Ascending aorta (tissue), 2 donors: ENCODE measurements at regions not wholly inside any gene's neighbourhood (a gene's known extent, or its start where the extent isn't known, plus 50 kb on each side); places are given as distances from the start of the nearest gene placed in this dataset.

Experiments
- DNase-seq, 2 donors: peaks; one replicate each; pipeline ENCODE4 v3.0.0-alpha.2; 2019; ENCODE audit warnings: low spot score in 2 of 2
- H3K27ac ChIP-seq, 2 donors: fragments of 200-600 bp; sonication (generic); one replicate each; pipeline ENCODE4 v1.5.1; 2016 to 2017; ENCODE audit warnings: mild to moderate bottlenecking in 1 of 2
- H3K27me3 ChIP-seq: fragments of 200-600 bp; sonication (generic); one replicate; pipeline ENCODE4 v1.5.1; 2017
- H3K36me3 ChIP-seq, 2 donors: fragments of 200-600 bp; sonication (generic); one replicate each; pipeline ENCODE4 v1.5.1; 2016
- H3K4me1 ChIP-seq, 2 donors: fragments of 200-600 bp; sonication (generic); one replicate each; pipeline ENCODE4 v1.5.1; 2016 to 2017; ENCODE audit warnings: mild to moderate bottlenecking in 1 of 2
- H3K4me3 ChIP-seq, 2 donors: fragments of 200-600 bp; sonication (generic); one replicate each; pipeline ENCODE4 v1.5.1; 2016 to 2017; ENCODE audit warnings: mild to moderate bottlenecking in 1 of 2
- H3K9me3 ChIP-seq, 2 donors: fragments of 200-600 bp; sonication (generic); one replicate each; pipeline ENCODE4 v1.5.1; 2016
- CTCF ChIP-seq, 3 experiments: fragments of 200-600 bp in 2 of 3; fragments of 450-650 bp in 1 of 3; sonication (generic) in 2 of 3; IDR thresholded peaks; one replicate each; pipeline ENCODE4 v1.5.1; 2016 to 2019; ENCODE audit warnings: antibody characterized with exemption in 3 of 3, mild to moderate bottlenecking in 1 of 3, moderate library complexity in 1 of 3
- intact Hi-C: fragments of 100-400 bp; cut with DNase I; formaldehyde crosslinking; loops from one replicate; pipeline ENCODE4 v1.15.1; 2023

GRCh38 chr1:147086129-147086528 is 86.1 kb downstream of the PRKAB2 start:
- no peak overlapping the region for H3K4me3 ChIP-seq
- no peak for TF ChIP-seq CTCF (IDR thresholded peaks at IDR 0.05)
- peaks cover 0 to 7% of the 10 kb centered on the region in 2 donors for H3K9me3 ChIP-seq
- intact Hi-C loops, result no loop called here
- no peak for DNase-seq
- H3K4me1 ChIP-seq, result peaks cover 0 to 2% of the 10 kb centered on the region in 2 donors
- H3K36me3 ChIP-seq, result no peaks in the 10 kb centered on the region
- H3K27me3 ChIP-seq, result no peaks in the 10 kb centered on the region
- H3K27ac ChIP-seq, result no peak overlapping the region

- Histone ChIP-seq H3K4me1 (peaks cover 2 to 6% of the 10 kb centered on the region in 2 donors), H3K36me3 (no peaks in the 10 kb centered on the region), H3K27me3 (peaks cover 13% of the 10 kb centered on the region), H3K9me3 (peaks cover 0 to 7% of the 10 kb centered on the region in 2 donors), H3K4me3 (peak overlapping the region; percentile 58 to 65), H3K27ac (peak overlapping the region in 1 of 2 donors; percentile 29)
- no peak for TF ChIP-seq CTCF (IDR thresholded peaks at IDR 0.05)
- intact Hi-C loops, result no loop called here
- peak; percentile 17 to 82 for DNase-seq
Measured at GRCh38 chr1:147084273-147085096, 87.8 kb downstream of the PRKAB2 start.

- peaks cover 17% of the 10 kb centered on the region for H3K27me3 ChIP-seq
- intact Hi-C loops, result no loop called here
Measured at GRCh38 chr1:147083919-147084272, 88.4 kb downstream of the PRKAB2 start.

GRCh38 chr1:147080671-147081394 is 91.4 kb downstream of the PRKAB2 start:
- Histone ChIP-seq H3K9me3 (no peaks in the 10 kb centered on the region), H3K4me3 (no peak overlapping the region), H3K27me3 (peaks cover 17% of the 10 kb centered on the region), H3K36me3 (no peaks in the 10 kb centered on the region), H3K27ac (no peak overlapping the region), H3K4me1 (peaks cover 2 to 12% of the 10 kb centered on the region in 2 donors)
- no peak for TF ChIP-seq CTCF (IDR thresholded peaks at IDR 0.05)
- intact Hi-C loops, result no loop called here
- no peak for DNase-seq

More at GRCh38 chr1:147083919-147084272, 88.4 kb downstream of the PRKAB2 start:
- Histone ChIP-seq H3K27ac (no peak overlapping the region), H3K36me3 (no peaks in the 10 kb centered on the region), H3K4me1 (peaks cover 2 to 11% of the 10 kb centered on the region in 2 donors), H3K9me3 (peaks cover 0 to 7% of the 10 kb centered on the region in 2 donors), H3K4me3 (peak overlapping the region; percentile 58 to 65)
- no peak for TF ChIP-seq CTCF (IDR thresholded peaks at IDR 0.05)
- no peak for DNase-seq

- Histone ChIP-seq H3K4me3 (peak overlapping the region in 1 of 2 donors; percentile 43), H3K27ac (no peak overlapping the region), H3K36me3 (no peaks in the 10 kb centered on the region), H3K27me3 (peaks cover 17% of the 10 kb centered on the region), H3K4me1 (peaks cover 2 to 12% of the 10 kb centered on the region in 2 donors), H3K9me3 (no peaks in the 10 kb centered on the region)
- TF ChIP-seq CTCF (IDR thresholded peaks at IDR 0.05), result no peak
- DNase-seq, result no peak
- intact Hi-C loops, result no loop called here
Measured at GRCh38 chr1:147080006-147080661, 92.1 kb downstream of the PRKAB2 start.
